Spinal cord (tissue), 9 donors: ENCODE measurements at regions not wholly inside any gene's neighbourhood (a gene's known extent, or its start where the extent isn't known, plus 50 kb on each side); places are given as distances from the start of the nearest gene placed in this dataset.
A peak's percentile ranks its signal among the peaks of the same experiment; 100 is the strongest.

Experiments
- DNase-seq, 6 donors: peaks; one replicate each; pipeline versions ENCODE4 v3.0.0 to v3.0.0-alpha.2; 2013 to 2015; ENCODE audit warnings: low spot score in 6 of 6, low read depth in 4 of 6
- H3K27ac ChIP-seq: one replicate; pipeline ENCODE4 v1.5.1; 2013; ENCODE audit warnings: low read depth, low read length, control low read depth
- H3K27me3 ChIP-seq: one replicate; pipeline ENCODE4 v1.6.1; 2013; ENCODE audit warnings: low read length; ENCODE audit not compliant: control insufficient read depth, insufficient read depth
- H3K36me3 ChIP-seq: one replicate; pipeline ENCODE4 v1.6.1; 2013; ENCODE audit warnings: low read length; ENCODE audit not compliant: control insufficient read depth, insufficient read depth
- H3K4me1 ChIP-seq: one replicate; pipeline ENCODE4 v1.6.1; 2013; ENCODE audit warnings: low read length; ENCODE audit not compliant: control insufficient read depth, insufficient read depth
- H3K4me3 ChIP-seq: one replicate; pipeline ENCODE4 v1.5.1; 2013; ENCODE audit warnings: low read depth, low read length, control low read depth
- H3K9me3 ChIP-seq: one replicate; pipeline ENCODE4 v1.6.1; 2013; ENCODE audit warnings: low read length; ENCODE audit not compliant: control insufficient read depth, insufficient read depth
- WGBS: methylation state at CpG from one replicate; pipeline ENCODE4 v1.1.5; 2013; ENCODE audit warnings: missing lambda C conversion rate; ENCODE audit not compliant: insufficient coverage; 5-methylcytosine and 5-hydroxymethylcytosine counted together
- donor health status: healthy.

GRCh38 chr1:229114315-229114714 is 156.6 kb upstream of the RAB4A start:
- H3K4me3 ChIP-seq, result no peak overlapping the region
- H3K9me3 ChIP-seq, result no peaks in the 10 kb centered on the region
- no peak overlapping the region for H3K27ac ChIP-seq
- WGBS, result 44% methylated on average over 5 of the region's 5 CpGs
- DNase-seq, result no peak
- H3K36me3 ChIP-seq, result no peaks in the 10 kb centered on the region
- peaks cover 12% of the 10 kb centered on the region for H3K4me1 ChIP-seq
- no peaks in the 10 kb centered on the region for H3K27me3 ChIP-seq

GRCh38 chr1:229114850-229115365 is 156.0 kb upstream of the RAB4A start:
- no peaks in the 10 kb centered on the region for H3K9me3 ChIP-seq
- H3K4me1 ChIP-seq, result peaks cover 8% of the 10 kb centered on the region
- no peak overlapping the region for H3K27ac ChIP-seq
- H3K27me3 ChIP-seq, result no peaks in the 10 kb centered on the region
- DNase-seq, result peak in 1 of 6 donors; percentile 72
- no peaks in the 10 kb centered on the region for H3K36me3 ChIP-seq
- 44% methylated on average over 3 of the region's 4 CpGs for WGBS
- H3K4me3 ChIP-seq, result no peak overlapping the region

GRCh38 chr1:229116114-229116513 is 154.8 kb upstream of the RAB4A start:
- Histone ChIP-seq H3K4me3 (no peak overlapping the region), H3K36me3 (no peaks in the 10 kb centered on the region), H3K9me3 (no peaks in the 10 kb centered on the region), H3K27me3 (no peaks in the 10 kb centered on the region), H3K4me1 (peaks cover 8% of the 10 kb centered on the region), H3K27ac (no peak overlapping the region)
- no peak for DNase-seq
- WGBS, result 94% methylated on average over 16 of the region's 16 CpGs

DNA sequence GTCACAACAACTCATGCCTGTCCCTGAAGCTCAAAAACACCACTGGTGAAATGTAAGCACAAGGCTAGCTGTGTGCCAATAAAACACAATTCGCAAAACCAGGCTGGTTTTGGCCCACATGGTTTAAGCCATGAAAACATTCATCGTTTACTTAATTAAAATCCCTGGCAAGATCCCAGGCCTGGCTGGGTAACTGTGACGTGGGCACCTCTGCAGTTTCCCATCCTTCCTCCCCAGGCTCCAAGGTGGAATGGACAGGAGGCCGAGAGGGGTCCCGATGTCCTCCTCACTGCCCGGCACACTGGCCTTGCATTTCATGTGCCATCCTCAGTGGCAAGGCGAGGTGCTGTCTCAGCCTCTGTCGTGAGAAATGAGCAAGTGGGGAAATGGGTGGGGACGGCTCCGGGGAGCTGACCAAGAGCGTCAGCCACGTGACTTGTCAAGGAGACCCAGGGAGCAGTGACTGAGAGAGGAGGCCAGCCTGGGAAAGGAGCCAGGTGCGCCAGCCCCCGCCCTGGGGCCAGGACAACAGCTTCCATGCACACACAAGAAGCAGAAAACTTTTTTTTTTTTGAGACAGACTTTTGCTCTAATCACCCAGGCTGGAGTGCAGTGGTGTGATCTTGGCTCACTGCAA is 153.1 kb upstream of the RAB4A start:
- H3K4me1 ChIP-seq, result peaks cover 8% of the 10 kb centered on the region
- no peak overlapping the region for H3K27ac ChIP-seq
- no peaks in the 10 kb centered on the region for H3K36me3 ChIP-seq
- peak in 1 of 6 donors; percentile 49 for DNase-seq
- no peaks in the 10 kb centered on the region for H3K9me3 ChIP-seq
- WGBS, result 66% methylated on average over 12 of the region's 14 CpGs
- H3K4me3 ChIP-seq, result no peak overlapping the region
- no peaks in the 10 kb centered on the region for H3K27me3 ChIP-seq

DNA sequence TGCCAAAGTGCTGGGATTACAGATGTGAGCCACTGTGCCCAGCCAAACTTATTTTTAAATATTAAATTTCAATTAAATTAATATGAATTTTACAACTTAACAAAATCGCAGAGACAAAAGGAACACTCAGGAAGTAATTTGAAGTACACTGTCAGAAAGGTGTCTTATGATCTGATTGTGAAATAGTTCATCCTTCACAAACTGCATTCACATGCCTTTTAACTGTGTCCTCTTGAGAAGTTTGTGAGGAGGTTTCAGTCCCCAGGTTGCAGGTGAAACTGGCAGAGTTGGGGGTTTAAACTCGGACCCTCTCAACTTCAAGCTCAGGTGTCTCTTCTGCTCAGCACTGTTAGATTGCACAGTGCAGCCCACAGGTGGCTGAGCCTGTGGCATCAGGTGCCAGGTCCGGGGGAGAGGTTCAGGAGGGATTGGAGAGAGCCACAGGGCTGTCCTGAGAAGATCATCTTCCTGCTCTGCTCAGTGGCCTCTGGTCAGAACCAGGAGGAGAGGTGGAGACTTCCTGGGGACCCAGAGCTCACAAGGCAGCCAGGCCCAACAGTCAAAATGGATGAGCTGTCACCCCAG is 152.3 kb upstream of the RAB4A start:
- DNase-seq, result no peak
- H3K27me3 ChIP-seq, result no peaks in the 10 kb centered on the region
- H3K27ac ChIP-seq, result no peak overlapping the region
- no peak overlapping the region for H3K4me3 ChIP-seq
- peaks cover 8% of the 10 kb centered on the region for H3K4me1 ChIP-seq
- no peaks in the 10 kb centered on the region for H3K9me3 ChIP-seq
- no peaks in the 10 kb centered on the region for H3K36me3 ChIP-seq
- WGBS, result 100% methylated on average over 2 of the region's 3 CpGs

GRCh38 chr1:229119161-229119560 is 151.8 kb upstream of the RAB4A start:
- WGBS, result 94% methylated on average over 4 of the region's 6 CpGs
- Histone ChIP-seq H3K4me3 (no peak overlapping the region), H3K36me3 (no peaks in the 10 kb centered on the region), H3K9me3 (no peaks in the 10 kb centered on the region), H3K27me3 (no peaks in the 10 kb centered on the region), H3K27ac (no peak overlapping the region), H3K4me1 (peaks cover 8% of the 10 kb centered on the region)
- no peak for DNase-seq

GRCh38 chr1:229119876-229120275 is 151.0 kb upstream of the RAB4A start:
- peaks cover 10% of the 10 kb centered on the region for H3K4me1 ChIP-seq
- no peak overlapping the region for H3K27ac ChIP-seq
- 86% methylated on average over 8 of the region's 8 CpGs for WGBS
- no peaks in the 10 kb centered on the region for H3K9me3 ChIP-seq
- H3K27me3 ChIP-seq, result no peaks in the 10 kb centered on the region
- H3K4me3 ChIP-seq, result no peak overlapping the region
- no peak for DNase-seq
- H3K36me3 ChIP-seq, result no peaks in the 10 kb centered on the region

GRCh38 chr1:229121845-229122436 is 149.0 kb upstream of the RAB4A start:
- 67% methylated on average over 8 of the region's 11 CpGs for WGBS
- Histone ChIP-seq H3K27ac (no peak overlapping the region), H3K4me1 (peaks cover 10% of the 10 kb centered on the region), H3K27me3 (no peaks in the 10 kb centered on the region), H3K4me3 (no peak overlapping the region), H3K9me3 (no peaks in the 10 kb centered on the region), H3K36me3 (no peaks in the 10 kb centered on the region)
- DNase-seq, result no peak

GRCh38 chr1:229122606-229123005 is 148.3 kb upstream of the RAB4A start:
- H3K4me1 ChIP-seq, result peaks cover 10% of the 10 kb centered on the region
- no peaks in the 10 kb centered on the region for H3K27me3 ChIP-seq
- H3K27ac ChIP-seq, result no peak overlapping the region
- no peaks in the 10 kb centered on the region for H3K36me3 ChIP-seq
- H3K4me3 ChIP-seq, result no peak overlapping the region
- H3K9me3 ChIP-seq, result no peaks in the 10 kb centered on the region
- DNase-seq, result no peak
- 89% methylated on average over 6 of the region's 6 CpGs for WGBS

DNA sequence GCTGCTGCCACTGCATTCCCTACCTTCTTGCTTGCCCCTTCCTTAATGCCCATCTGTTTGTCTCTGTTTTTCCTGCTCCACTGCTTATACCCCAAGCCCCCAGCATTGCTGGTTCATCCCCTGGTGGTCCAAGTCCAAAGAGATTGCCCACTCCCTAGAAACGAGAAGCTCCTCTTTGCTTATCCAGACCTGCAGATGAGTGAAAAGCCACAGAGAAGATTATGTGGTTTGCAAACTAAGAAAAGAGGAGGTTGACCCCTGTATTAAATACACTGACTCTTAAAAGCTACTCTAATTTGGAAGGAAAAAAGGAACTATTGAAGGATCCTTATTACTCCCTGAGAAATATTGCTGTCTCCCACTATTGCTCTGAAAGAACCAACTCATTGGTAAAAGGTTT is 146.8 kb upstream of the RAB4A start:
- H3K36me3 ChIP-seq, result no peaks in the 10 kb centered on the region
- H3K4me1 ChIP-seq, result peaks cover 4% of the 10 kb centered on the region
- no peaks in the 10 kb centered on the region for H3K27me3 ChIP-seq
- no peak overlapping the region for H3K27ac ChIP-seq
- no CpG with 5 or more reads among the region's 1 CpG for WGBS
- H3K9me3 ChIP-seq, result no peaks in the 10 kb centered on the region
- no peak for DNase-seq
- H3K4me3 ChIP-seq, result no peak overlapping the region
